PFSK-1 (cell line): ENCODE measurements at regions not wholly inside any gene's neighbourhood (a gene's known extent, or its start where the extent isn't known, plus 50 kb on each side); places are given as distances from the start of the nearest gene placed in this dataset.

Source experiments
- FOXP2 ChIP-seq: optimal IDR thresholded peaks from 2 replicates; pipeline ENCODE3; 2011; ENCODE audit warnings: borderline replicate concordance, control low read depth, inconsistent platforms; ENCODE audit not compliant: insufficient read depth; ENCODE audit errors: extremely low read length, extremely low read depth
- POLR2AphosphoS5 ChIP-seq: IDR thresholded peaks from 2 replicates; pipeline ENCODE4 v1.6.1; 2012; ENCODE audit warnings: low read depth, mild to moderate bottlenecking, control low read depth, low read length, moderate library complexity
- REST ChIP-seq, 2 experiments: IDR thresholded peaks; 2 replicates each; pipeline versions ENCODE4 v1.6.1 to v1.8.0; 2011 to 2012; ENCODE audit warnings: low read depth in 2 of 2, low read length in 2 of 2, control low read depth in 1 of 2, inconsistent platforms in 1 of 2, mild to moderate bottlenecking in 1 of 2, moderate library complexity in 1 of 2; ENCODE audit not compliant: insufficient read depth in 1 of 2
- SIN3A ChIP-seq: IDR thresholded peaks from 2 replicates; pipeline ENCODE4 v1.6.1; 2012; ENCODE audit warnings: mild to moderate bottlenecking, low read length, moderate library complexity, borderline replicate concordance; ENCODE audit not compliant: insufficient read depth
- TAF1 ChIP-seq: IDR thresholded peaks from 2 replicates; pipeline ENCODE4 v1.6.1; 2012; ENCODE audit warnings: low read length, control low read depth, borderline replicate concordance; ENCODE audit not compliant: insufficient read depth

- TF ChIP-seq POLR2AphosphoS5 (no peak), REST (IDR thresholded peaks at IDR 0.05; ENCODE audit: insufficient read depth in 1 of 2, low read depth in 2 of 2, low read length in 2 of 2) (no peak), TAF1 (no peak), SIN3A (no peak), FOXP2 (no peak)
These were observed 127.4 kb upstream of the AGR3 start for GRCh38 chr7:17009007-17009719.
